ENCODE measurements at regions not wholly inside any gene's neighbourhood (a gene's known extent, or its start where the extent isn't known, plus 50 kb on each side); places are given as distances from the start of the nearest gene placed in this dataset.

- 83% methylated on average over 2 of the region's 2 CpGs for WGBS
- TF ChIP-seq EP300 (IDR thresholded peaks at IDR 0.05) (no peak), POLR2A (IDR thresholded peaks at IDR 0.05; ENCODE audit: low read depth) (no peak), CTCF (IDR thresholded peaks at IDR 0.05) (no peak)
- H3K9me3 ChIP-seq: no peaks in the 10 kb centered on the region
These were observed 566.9 kb upstream of the CDH6 start for GRCh38 chr5:30626557-30626956.

GRCh38 chr5:30620481-30621085 lies 572.9 kb upstream of the CDH6 start:
- TF ChIP-seq CTCF (IDR thresholded peaks at IDR 0.05) (no peak), POLR2A (IDR thresholded peaks at IDR 0.05; ENCODE audit: low read depth) (no peak), POLR2AphosphoS5 (IDR thresholded peaks at IDR 0.05) (no peak), EP300 (IDR thresholded peaks at IDR 0.05) (no peak)
- Histone ChIP-seq H3K4me1 (no peaks in the 10 kb centered on the region), H3K4me3 (no peak overlapping the region), H3K27ac (replicated peaks in 1 of 4) (no peak overlapping the region), H3K27me3 (no peaks in the 10 kb centered on the region), H3K36me3 (no peaks in the 10 kb centered on the region), H3K9me3 (peaks cover 0 to 23% (median 3%) of the 10 kb centered on the region in 4 donors)
- intact Hi-C loops (cut with DNase I): no loop called here
- DNase-seq (ENCODE audit: extremely low spot score): no peak
- WGBS: 72% methylated on average over 2 of the region's 2 CpGs

More at GRCh38 chr5:30626557-30626956, 566.9 kb upstream of the CDH6 start:
- intact Hi-C loops (cut with DNase I): no loop called here
- no peak overlapping the region for H3K27ac ChIP-seq (replicated peaks in 1 of 4)
- H3K4me1 ChIP-seq: no peaks in the 10 kb centered on the region
- DNase-seq (ENCODE audit: extremely low spot score): no peak
- no peaks in the 10 kb centered on the region for H3K36me3 ChIP-seq
- no peaks in the 10 kb centered on the region for H3K27me3 ChIP-seq
- H3K4me3 ChIP-seq: no peak overlapping the region

- Histone ChIP-seq H3K27me3 (no peaks in the 10 kb centered on the region), H3K27ac (replicated peaks in 1 of 4) (no peak overlapping the region), H3K9me3 (no peaks in the 10 kb centered on the region), H3K4me3 (no peak overlapping the region), H3K4me1 (no peaks in the 10 kb centered on the region), H3K36me3 (no peaks in the 10 kb centered on the region)
- no peak for DNase-seq (ENCODE audit: extremely low spot score)
- intact Hi-C loops (cut with DNase I): no loop called here
- 89% methylated on average over 3 of the region's 3 CpGs for WGBS
- TF ChIP-seq EP300 (IDR thresholded peaks at IDR 0.05) (no peak), POLR2AphosphoS5 (IDR thresholded peaks at IDR 0.05) (no peak), CTCF (IDR thresholded peaks at IDR 0.05) (no peak), POLR2A (IDR thresholded peaks at IDR 0.05; ENCODE audit: low read depth) (no peak)
These were observed 585.0 kb upstream of the CDH6 start for GRCh38 chr5:30608501-30608900.

GRCh38 chr5:30607301-30607894 lies 586.1 kb upstream of the CDH6 start:
- Histone ChIP-seq H3K27me3 (no peaks in the 10 kb centered on the region), H3K4me1 (no peaks in the 10 kb centered on the region), H3K9me3 (no peaks in the 10 kb centered on the region), H3K27ac (replicated peaks in 1 of 4) (no peak overlapping the region), H3K36me3 (no peaks in the 10 kb centered on the region), H3K4me3 (no peak overlapping the region)
- 51% methylated on average over 3 of the region's 3 CpGs for WGBS
- intact Hi-C loops (cut with DNase I): no loop called here
- no peak for DNase-seq (ENCODE audit: extremely low spot score)
- no peak for TF ChIP-seq POLR2A (IDR thresholded peaks at IDR 0.05; ENCODE audit: low read depth)
- no peak for TF ChIP-seq CTCF (IDR thresholded peaks at IDR 0.05)
- no peak for TF ChIP-seq EP300 (IDR thresholded peaks at IDR 0.05)
- TF ChIP-seq POLR2AphosphoS5 (IDR thresholded peaks at IDR 0.05): no peak
